HG02973 (cell line): ENCODE measurements at regions not wholly inside any gene's neighbourhood (a gene's known extent, or its start where the extent isn't known, plus 50 kb on each side); places are given as distances from the start of the nearest gene placed in this dataset.
"Not testable (repeated sequence)": the region's sequence is repeated elsewhere in the genome, so short reads cannot be mapped to it uniquely, and the experiment has no call there.

Experiments
- ATAC-seq: cut with Tn5 transposase; IDR thresholded peaks from one replicate; pipeline ENCODE4 v1.9.1; 2021; ENCODE audit warnings: moderate library complexity; ENCODE audit not compliant: unreplicated experiment

GRCh38 chr4:126752702-126753101 lies 880.1 kb upstream of the INTU start:
- no peak for ATAC-seq

GRCh38 chr4:126753592-126753991 lies 879.2 kb upstream of the INTU start:
- no peak for ATAC-seq

- ATAC-seq = no peak
These were observed 877.3 kb upstream of the INTU start for GRCh38 chr4:126755506-126755905.

GRCh38 chr4:126756050-126756829 lies 876.5 kb upstream of the INTU start:
- ATAC-seq = no peak

GRCh38 chr4:126757219-126757618 lies 875.5 kb upstream of the INTU start:
- ATAC-seq = no peak

- ATAC-seq = no peak
These were observed 874.3 kb upstream of the INTU start for GRCh38 chr4:126758493-126758892.

- ATAC-seq = no peak
These were observed 870.7 kb upstream of the INTU start for GRCh38 chr4:126761947-126762662.

GRCh38 chr4:126762663-126763247 lies 870.0 kb upstream of the INTU start:
- no peak for ATAC-seq

GRCh38 chr4:126766241-126766640 lies 866.5 kb upstream of the INTU start:
- ATAC-seq = no peak

GRCh38 chr4:126768338-126768737 lies 864.4 kb upstream of the INTU start:
- ATAC-seq = no peak

- not testable (repeated sequence) for ATAC-seq
These were observed 861.8 kb upstream of the INTU start for GRCh38 chr4:126770811-126771553.

- not testable (repeated sequence) for ATAC-seq
These were observed 861.1 kb upstream of the INTU start for GRCh38 chr4:126771618-126772017.

- no peak for ATAC-seq
These were observed 860.1 kb upstream of the INTU start for GRCh38 chr4:126772662-126773061.

GRCh38 chr4:126775485-126776106 lies 857.2 kb upstream of the INTU start:
- no peak for ATAC-seq

GRCh38 chr4:126776361-126776760 lies 856.4 kb upstream of the INTU start:
- no peak for ATAC-seq

GRCh38 chr4:126777649-126778048 lies 855.1 kb upstream of the INTU start:
- no peak for ATAC-seq

GRCh38 chr4:126778348-126778747 lies 854.4 kb upstream of the INTU start:
- ATAC-seq = no peak

- no peak for ATAC-seq
These were observed 853.8 kb upstream of the INTU start for GRCh38 chr4:126779001-126779400.

GRCh38 chr4:126779436-126780166 lies 853.2 kb upstream of the INTU start:
- ATAC-seq = no peak

GRCh38 chr4:126783191-126783590 lies 849.6 kb upstream of the INTU start:
- no peak for ATAC-seq
